Endodermal cell (in vitro differentiated cells): ENCODE measurements at regions not wholly inside any gene's neighbourhood (a gene's known extent, or its start where the extent isn't known, plus 50 kb on each side); places are given as distances from the start of the nearest gene placed in this dataset.

Source experiments
- DNase-seq: peaks from one replicate; pipeline ENCODE4 v3.0.0-alpha.2; 2017
- H3K27ac ChIP-seq: 2 replicates; pipeline ENCODE4 v1.5.1; 2013; ENCODE audit warnings: mild to moderate bottlenecking, low read depth, low read length, moderate library complexity
- H3K27me3 ChIP-seq: 2 replicates; pipeline ENCODE4 v1.6.1; 2013; ENCODE audit warnings: mild to moderate bottlenecking, low read length, moderate library complexity; ENCODE audit not compliant: insufficient read depth, control insufficient read depth, poor library complexity, severe bottlenecking
- H3K36me3 ChIP-seq: 2 replicates; pipeline ENCODE4 v1.7.0; 2013; ENCODE audit warnings: mild to moderate bottlenecking, low read length, moderate library complexity; ENCODE audit not compliant: control insufficient read depth, insufficient read depth
- H3K4me1 ChIP-seq: one replicate; pipeline ENCODE4 v1.7.0; 2013; ENCODE audit warnings: low read length; ENCODE audit not compliant: control insufficient read depth, insufficient read depth
- H3K4me3 ChIP-seq: 2 replicates; pipeline ENCODE4 v1.5.1; 2013; ENCODE audit warnings: mild to moderate bottlenecking, low read length, moderate library complexity
- H3K9ac ChIP-seq: 2 replicates; pipeline ENCODE4 v1.6.1; 2013; ENCODE audit warnings: mild to moderate bottlenecking, low read length, moderate library complexity; ENCODE audit not compliant: poor library complexity, severe bottlenecking; ENCODE audit errors: extremely low read depth
- H3K9me3 ChIP-seq: 2 replicates; pipeline ENCODE4 v1.6.1; 2013; ENCODE audit warnings: mild to moderate bottlenecking, low read length, moderate library complexity; ENCODE audit not compliant: control insufficient read depth
- H3K27ac Mint-ChIP-seq: 2 replicates; pipeline ENCODE4 v1.8.0; 2020; ENCODE audit warnings: mixed read lengths
- H3K27me3 Mint-ChIP-seq: 2 replicates; pipeline ENCODE4 v1.8.0; 2021; ENCODE audit warnings: mild to moderate bottlenecking, mixed read lengths; ENCODE audit not compliant: insufficient read depth
- H3K36me3 Mint-ChIP-seq: 2 replicates; pipeline ENCODE4 v1.8.0; 2020; ENCODE audit warnings: low read depth, mixed read lengths
- H3K4me1 Mint-ChIP-seq: 2 replicates; pipeline ENCODE4 v1.8.0; 2020; ENCODE audit warnings: mixed read lengths
- H3K4me3 Mint-ChIP-seq: 2 replicates; pipeline ENCODE4 v1.8.0; 2020; ENCODE audit warnings: mild to moderate bottlenecking, moderate library complexity, mixed read lengths
- H3K9me3 Mint-ChIP-seq: 2 replicates; pipeline ENCODE4 v1.8.0; 2020; ENCODE audit warnings: mild to moderate bottlenecking, mixed read lengths
- WGBS, 2 experiments: methylation state at CpG; one replicate each; pipeline versions ENCODE4 v1.1.5 to v1.1.7; 2013; ENCODE audit warnings: missing lambda C conversion rate in 2 of 2, mixed read lengths in 1 of 2; ENCODE audit not compliant: insufficient coverage in 1 of 2, insufficient read length in 1 of 2; 5-methylcytosine and 5-hydroxymethylcytosine counted together
- TF ChIP-seq, protein P1 (sequence below): fragments of 200-600 bp; sonication (generic); conservative IDR thresholded peaks from 2 replicates; pipeline ENCODE4 v1.5.0; 2021; ENCODE audit warnings: antibody characterized with exemption, mild to moderate bottlenecking

DNA sequence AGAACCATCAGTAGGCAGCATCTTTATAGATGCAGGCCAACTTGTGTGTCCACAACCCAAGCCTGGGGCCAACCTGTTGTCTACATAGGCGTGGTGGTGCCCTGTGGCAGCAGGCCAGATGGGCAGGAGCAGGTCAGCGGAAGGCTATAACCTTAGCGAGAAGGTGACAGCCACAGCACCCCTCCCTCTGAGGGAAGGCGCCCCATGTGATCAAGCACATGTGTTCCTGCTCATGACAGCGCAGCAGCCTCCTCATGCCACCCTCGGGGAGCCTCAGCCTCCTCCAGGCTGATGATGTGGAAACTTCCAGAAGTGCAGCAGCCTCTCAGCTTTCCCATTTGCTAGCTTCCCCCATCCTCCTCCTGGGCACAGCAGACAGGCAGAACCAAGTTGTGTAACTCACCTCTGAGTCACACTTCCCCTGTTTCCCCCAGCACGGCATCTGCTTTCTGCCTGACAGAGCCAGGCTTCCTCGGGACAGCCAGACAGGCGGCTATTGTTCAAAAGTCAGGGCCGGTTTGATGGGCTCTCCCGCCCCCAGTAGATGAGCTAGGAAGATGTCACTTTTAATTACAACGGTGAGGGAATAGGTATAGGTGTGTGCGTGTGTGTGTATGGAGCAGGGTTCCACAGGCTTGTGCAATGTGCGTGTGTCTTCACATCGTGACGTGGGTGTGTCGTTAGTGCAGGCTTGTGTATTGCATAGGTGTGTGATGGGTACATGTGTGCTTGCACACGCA, 312.0 kb upstream of the ZMIZ1 start:
- Mint-ChIP-seq H3K27ac (no peak overlapping the region), H3K27me3 (peaks cover 29% of the 10 kb centered on the region), H3K4me3 (no peak overlapping the region), H3K9me3 (no peaks in the 10 kb centered on the region), H3K4me1 (peaks cover 6% of the 10 kb centered on the region), H3K36me3 (no peaks in the 10 kb centered on the region)
- no peak overlapping the region for H3K27ac ChIP-seq
- TF ChIP-seq, protein P1, sequence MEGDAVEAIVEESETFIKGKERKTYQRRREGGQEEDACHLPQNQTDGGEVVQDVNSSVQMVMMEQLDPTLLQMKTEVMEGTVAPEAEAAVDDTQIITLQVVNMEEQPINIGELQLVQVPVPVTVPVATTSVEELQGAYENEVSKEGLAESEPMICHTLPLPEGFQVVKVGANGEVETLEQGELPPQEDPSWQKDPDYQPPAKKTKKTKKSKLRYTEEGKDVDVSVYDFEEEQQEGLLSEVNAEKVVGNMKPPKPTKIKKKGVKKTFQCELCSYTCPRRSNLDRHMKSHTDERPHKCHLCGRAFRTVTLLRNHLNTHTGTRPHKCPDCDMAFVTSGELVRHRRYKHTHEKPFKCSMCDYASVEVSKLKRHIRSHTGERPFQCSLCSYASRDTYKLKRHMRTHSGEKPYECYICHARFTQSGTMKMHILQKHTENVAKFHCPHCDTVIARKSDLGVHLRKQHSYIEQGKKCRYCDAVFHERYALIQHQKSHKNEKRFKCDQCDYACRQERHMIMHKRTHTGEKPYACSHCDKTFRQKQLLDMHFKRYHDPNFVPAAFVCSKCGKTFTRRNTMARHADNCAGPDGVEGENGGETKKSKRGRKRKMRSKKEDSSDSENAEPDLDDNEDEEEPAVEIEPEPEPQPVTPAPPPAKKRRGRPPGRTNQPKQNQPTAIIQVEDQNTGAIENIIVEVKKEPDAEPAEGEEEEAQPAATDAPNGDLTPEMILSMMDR, result no peak
- no peak overlapping the region for H3K9ac ChIP-seq
- H3K4me3 ChIP-seq, result no peak overlapping the region
- WGBS, 2 experiments, result 76 to 90% methylated on average over 8 to 18 of the region's 18 CpGs
- H3K4me1 ChIP-seq, result no peaks in the 10 kb centered on the region
- peaks cover 18% of the 10 kb centered on the region for H3K27me3 ChIP-seq
- DNase-seq, result peak; percentile 70
- no peaks in the 10 kb centered on the region for H3K9me3 ChIP-seq
- H3K36me3 ChIP-seq, result no peaks in the 10 kb centered on the region

DNA sequence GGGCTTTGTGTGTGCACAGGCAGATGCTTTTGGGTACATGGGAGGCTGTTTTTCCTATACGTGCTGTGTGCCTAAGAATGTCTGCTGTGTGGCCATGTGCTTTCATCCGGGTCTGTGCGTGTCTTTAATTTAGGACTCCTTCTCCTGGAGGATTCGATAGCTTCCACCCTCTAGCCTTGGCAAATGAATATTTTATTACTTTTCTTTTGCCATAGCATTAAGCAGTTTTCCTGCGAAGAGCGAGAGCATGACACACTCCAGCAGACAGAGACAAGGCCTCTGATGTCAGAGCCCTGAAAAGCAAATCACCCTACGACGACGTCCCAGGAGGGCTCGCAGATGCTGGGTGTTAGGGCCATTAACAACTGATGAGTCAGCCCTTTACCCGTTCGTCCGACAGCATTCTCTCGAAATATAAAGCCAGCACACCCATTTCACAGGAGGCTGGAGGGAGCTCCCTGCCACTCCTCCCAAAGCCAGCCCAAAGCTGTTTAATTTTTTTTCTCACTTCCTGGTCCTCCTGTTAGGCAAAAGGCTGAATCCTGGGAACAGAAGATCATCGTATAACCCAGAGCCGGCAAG, 311.3 kb upstream of the ZMIZ1 start:
- no peaks in the 10 kb centered on the region for H3K9me3 ChIP-seq
- H3K4me1 ChIP-seq, result no peaks in the 10 kb centered on the region
- 69 to 74% methylated on average over 13 to 16 of the region's 16 CpGs for WGBS, 2 experiments
- TF ChIP-seq, protein P1, result no peak
- no peak overlapping the region for H3K9ac ChIP-seq
- no peak overlapping the region for H3K4me3 Mint-ChIP-seq
- DNase-seq, result peak; percentile 63
- no peaks in the 10 kb centered on the region for H3K36me3 Mint-ChIP-seq
- H3K36me3 ChIP-seq, result no peaks in the 10 kb centered on the region
- H3K27me3 ChIP-seq, result peaks cover 12% of the 10 kb centered on the region
- peaks cover 25% of the 10 kb centered on the region for H3K27me3 Mint-ChIP-seq
- no peak overlapping the region for H3K27ac ChIP-seq
- no peak overlapping the region for H3K4me3 ChIP-seq
- H3K9me3 Mint-ChIP-seq, result no peaks in the 10 kb centered on the region
- no peak overlapping the region for H3K27ac Mint-ChIP-seq
- peaks cover 6% of the 10 kb centered on the region for H3K4me1 Mint-ChIP-seq

DNA sequence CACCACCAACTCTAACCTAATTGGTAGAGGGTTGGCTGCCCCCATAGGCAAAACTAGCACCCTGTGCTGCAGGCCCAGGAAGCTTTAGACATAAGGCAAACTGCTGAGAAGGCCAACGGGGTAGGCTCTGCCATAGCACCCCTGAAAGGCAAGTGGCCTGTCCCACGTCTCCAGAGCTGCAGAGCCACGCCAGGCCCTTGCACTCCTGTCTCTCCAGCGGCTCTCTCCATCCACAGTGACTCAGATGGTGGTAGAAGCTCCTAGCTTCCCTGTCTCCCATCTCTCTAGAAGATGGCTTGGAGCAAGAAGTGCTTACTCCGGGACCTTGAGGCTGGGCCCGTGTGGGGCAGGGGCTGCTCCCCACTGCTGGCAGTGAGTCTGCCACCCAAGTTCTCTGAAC, 310.6 kb upstream of the ZMIZ1 start:
- no peaks in the 10 kb centered on the region for H3K9me3 Mint-ChIP-seq
- H3K27me3 ChIP-seq, result peaks cover 9% of the 10 kb centered on the region
- H3K27me3 Mint-ChIP-seq, result peaks cover 29% of the 10 kb centered on the region
- no peaks in the 10 kb centered on the region for H3K9me3 ChIP-seq
- peaks cover 6% of the 10 kb centered on the region for H3K4me1 Mint-ChIP-seq
- no peak overlapping the region for H3K4me3 Mint-ChIP-seq
- TF ChIP-seq, protein P1, result no peak
- no peak overlapping the region for H3K4me3 ChIP-seq
- H3K27ac ChIP-seq, result no peak overlapping the region
- WGBS, 2 experiments, result 92 to 97% methylated on average over 5 to 6 of the region's 6 CpGs
- no peaks in the 10 kb centered on the region for H3K36me3 ChIP-seq
- no peaks in the 10 kb centered on the region for H3K4me1 ChIP-seq
- H3K9ac ChIP-seq, result no peak overlapping the region
- no peaks in the 10 kb centered on the region for H3K36me3 Mint-ChIP-seq
- DNase-seq, result no peak
- H3K27ac Mint-ChIP-seq, result no peak overlapping the region
